Hepatocyte (in vitro differentiated cells): ENCODE measurements at regions not wholly inside any gene's neighbourhood (a gene's known extent, or its start where the extent isn't known, plus 50 kb on each side); places are given as distances from the start of the nearest gene placed in this dataset.

ENCODE experiments used
- DNase-seq: peaks from one replicate; pipeline ENCODE4 v3.0.0-alpha.2; 2016; ENCODE audit warnings: low spot score
- H2AFZ ChIP-seq: fragments of 200-600 bp; sonication (generic); 2 replicates; pipeline ENCODE4 v1.6.0; 2016; ENCODE audit warnings: antibody characterized with exemption, mild to moderate bottlenecking
- H3K27ac ChIP-seq: fragments of 200-600 bp; sonication (generic); 2 replicates; pipeline ENCODE4 v1.5.1; 2016; ENCODE audit warnings: mild to moderate bottlenecking
- H3K27me3 ChIP-seq: fragments of 200-600 bp; sonication (generic); 2 replicates; pipeline ENCODE4 v1.6.1; 2016
- H3K36me3 ChIP-seq: fragments of 200-600 bp; sonication (generic); replicated peaks from 2 replicates; pipeline ENCODE4 v1.5.1; 2016; ENCODE audit warnings: low read depth; ENCODE audit not compliant: insufficient read depth
- H3K4me1 ChIP-seq: fragments of 200-600 bp; sonication (generic); 2 replicates; pipeline ENCODE4 v1.5.1; 2016; ENCODE audit warnings: mild to moderate bottlenecking, moderate library complexity; ENCODE audit not compliant: insufficient read depth
- H3K4me2 ChIP-seq: fragments of 200-600 bp; sonication (generic); 2 replicates; pipeline ENCODE4 v1.6.0; 2016
- H3K4me3 ChIP-seq: fragments of 200-600 bp; sonication (generic); 2 replicates; pipeline ENCODE4 v1.5.1; 2016; ENCODE audit warnings: mild to moderate bottlenecking
- H3K79me2 ChIP-seq: fragments of 200-600 bp; sonication (generic); 2 replicates; pipeline ENCODE4 v1.6.0; 2017; ENCODE audit warnings: mild to moderate bottlenecking
- H3K9me2 ChIP-seq: fragments of 200-600 bp; sonication (generic); replicated peaks from 2 replicates; pipeline ENCODE4 v1.6.0; 2017; ENCODE audit warnings: mild to moderate bottlenecking; ENCODE audit not compliant: insufficient read depth
- H3K9me3 ChIP-seq: fragments of 200-600 bp; sonication (generic); 2 replicates; pipeline ENCODE4 v1.5.1; 2016; ENCODE audit warnings: low read depth, mild to moderate bottlenecking
- H4K20me1 ChIP-seq: fragments of 200-600 bp; sonication (generic); 2 replicates; pipeline ENCODE4 v1.6.0; 2016; ENCODE audit warnings: mild to moderate bottlenecking; ENCODE audit not compliant: insufficient read depth, poor library complexity, severe bottlenecking
- EZH2 ChIP-seq: fragments of 200-600 bp; sonication (generic); IDR thresholded peaks from 2 replicates; pipeline ENCODE4 v1.6.1; 2016; ENCODE audit warnings: antibody characterized with exemption, mild to moderate bottlenecking, borderline replicate concordance
- EZH2phosphoT487 ChIP-seq: fragments of 200-600 bp; sonication (generic); IDR thresholded peaks from one replicate; pipeline ENCODE4 v1.6.1; 2018; ENCODE audit warnings: antibody characterized with exemption, mild to moderate bottlenecking, low read depth, moderate library complexity; ENCODE audit not compliant: unreplicated experiment, severe bottlenecking
- WGBS: methylation state at CpG from one replicate; pipeline ENCODE4 v1.1.6; 2016; ENCODE audit warnings: low lambda C conversion rate; ENCODE audit errors: missing lambda C conversion rate; 5-methylcytosine and 5-hydroxymethylcytosine counted together
- TF ChIP-seq, protein P1 (sequence below): fragments of 200-600 bp; sonication (generic); IDR thresholded peaks from 2 replicates; pipeline ENCODE4 v1.5.1; 2016; ENCODE audit warnings: antibody characterized with exemption, mild to moderate bottlenecking; ENCODE audit not compliant: poor library complexity

DNA sequence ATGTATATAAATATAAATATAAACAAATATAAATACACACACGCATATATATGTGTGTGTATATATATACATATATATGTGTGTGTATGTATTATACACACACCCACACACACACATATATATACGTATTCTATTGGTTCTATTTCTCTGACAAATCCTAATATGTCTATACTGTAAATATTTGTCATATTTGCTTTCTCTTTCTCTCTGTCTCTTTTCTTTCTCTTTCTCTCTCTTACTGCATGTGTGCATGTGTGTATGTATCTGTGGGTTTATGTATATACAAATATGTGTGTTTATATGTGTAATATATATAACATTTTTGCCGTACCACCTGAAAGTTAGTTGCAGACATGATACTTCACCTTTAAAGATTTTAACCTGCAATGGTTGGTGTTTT is 174.2 kb upstream of the PLEKHG7 start:
- no peaks in the 10 kb centered on the region for H3K9me3 ChIP-seq
- H4K20me1 ChIP-seq = no peaks in the 10 kb centered on the region
- H3K27ac ChIP-seq = no peak overlapping the region
- H3K9me2 ChIP-seq = no peaks in the 10 kb centered on the region
- TF ChIP-seq, protein P1, sequence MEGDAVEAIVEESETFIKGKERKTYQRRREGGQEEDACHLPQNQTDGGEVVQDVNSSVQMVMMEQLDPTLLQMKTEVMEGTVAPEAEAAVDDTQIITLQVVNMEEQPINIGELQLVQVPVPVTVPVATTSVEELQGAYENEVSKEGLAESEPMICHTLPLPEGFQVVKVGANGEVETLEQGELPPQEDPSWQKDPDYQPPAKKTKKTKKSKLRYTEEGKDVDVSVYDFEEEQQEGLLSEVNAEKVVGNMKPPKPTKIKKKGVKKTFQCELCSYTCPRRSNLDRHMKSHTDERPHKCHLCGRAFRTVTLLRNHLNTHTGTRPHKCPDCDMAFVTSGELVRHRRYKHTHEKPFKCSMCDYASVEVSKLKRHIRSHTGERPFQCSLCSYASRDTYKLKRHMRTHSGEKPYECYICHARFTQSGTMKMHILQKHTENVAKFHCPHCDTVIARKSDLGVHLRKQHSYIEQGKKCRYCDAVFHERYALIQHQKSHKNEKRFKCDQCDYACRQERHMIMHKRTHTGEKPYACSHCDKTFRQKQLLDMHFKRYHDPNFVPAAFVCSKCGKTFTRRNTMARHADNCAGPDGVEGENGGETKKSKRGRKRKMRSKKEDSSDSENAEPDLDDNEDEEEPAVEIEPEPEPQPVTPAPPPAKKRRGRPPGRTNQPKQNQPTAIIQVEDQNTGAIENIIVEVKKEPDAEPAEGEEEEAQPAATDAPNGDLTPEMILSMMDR = no peak
- TF ChIP-seq EZH2 = no peak
- no peak for TF ChIP-seq EZH2phosphoT487
- H2AFZ ChIP-seq = no peak overlapping the region
- 100% methylated on average over 3 of the region's 3 CpGs for WGBS
- no peaks in the 10 kb centered on the region for H3K27me3 ChIP-seq
- H3K79me2 ChIP-seq = no peaks in the 10 kb centered on the region
- no peaks in the 10 kb centered on the region for H3K36me3 ChIP-seq
- no peak overlapping the region for H3K4me3 ChIP-seq
- H3K4me2 ChIP-seq = no peak overlapping the region
- no peak for DNase-seq
- no peaks in the 10 kb centered on the region for H3K4me1 ChIP-seq

DNA sequence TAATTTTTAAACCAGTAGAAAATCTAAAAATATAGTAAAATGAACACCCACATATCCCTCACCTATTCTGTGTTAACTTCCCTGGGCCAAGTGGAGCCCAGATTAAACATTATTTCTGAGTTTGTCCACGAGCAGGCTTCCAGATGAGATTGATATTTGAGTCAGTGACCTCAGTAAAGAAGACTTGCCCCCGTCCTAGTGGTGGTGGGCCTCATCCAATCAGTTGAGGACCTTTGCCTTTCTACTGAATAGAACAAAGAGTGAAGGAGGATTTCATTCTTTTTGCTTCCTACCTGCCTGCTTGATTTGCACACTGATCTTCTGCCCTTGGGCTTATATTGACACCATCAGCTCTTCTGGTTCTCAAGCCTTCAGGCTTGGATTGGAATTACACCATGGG is 174.7 kb upstream of the PLEKHG7 start:
- Histone ChIP-seq H3K79me2 (no peaks in the 10 kb centered on the region), H3K4me2 (no peak overlapping the region), H3K4me1 (no peaks in the 10 kb centered on the region), H3K4me3 (no peak overlapping the region), H2AFZ (no peak overlapping the region), H3K27me3 (no peaks in the 10 kb centered on the region), H4K20me1 (no peaks in the 10 kb centered on the region), H3K27ac (no peak overlapping the region), H3K36me3 (no peaks in the 10 kb centered on the region), H3K9me2 (no peaks in the 10 kb centered on the region), H3K9me3 (no peaks in the 10 kb centered on the region)
- TF ChIP-seq EZH2 (no peak), EZH2phosphoT487 (no peak)
- TF ChIP-seq, protein P1 = no peak
- 91% methylated on average over 2 of the region's 2 CpGs for WGBS
- DNase-seq = no peak

DNA sequence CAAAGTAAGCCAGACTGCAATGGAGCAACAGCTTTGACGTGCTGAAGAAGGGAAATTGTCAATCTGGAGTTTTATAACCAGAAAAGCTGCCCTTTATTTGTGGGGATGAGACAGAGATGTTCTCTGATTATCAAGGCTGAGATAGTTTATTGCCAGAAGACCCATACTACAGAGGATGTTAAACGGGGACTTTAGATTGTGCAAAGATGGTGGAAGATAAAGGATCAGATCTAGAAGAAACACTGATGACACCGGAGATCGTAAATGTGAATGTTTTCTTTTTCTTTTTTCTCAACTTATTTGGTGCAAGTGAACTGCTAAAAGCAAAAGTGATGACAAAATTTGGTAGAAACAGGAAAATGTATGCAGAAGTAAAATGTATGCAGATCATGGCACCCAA is 178.3 kb upstream of the PLEKHG7 start:
- Histone ChIP-seq H3K79me2 (no peaks in the 10 kb centered on the region), H3K27me3 (no peaks in the 10 kb centered on the region), H3K4me1 (no peaks in the 10 kb centered on the region), H3K9me2 (no peaks in the 10 kb centered on the region), H3K27ac (no peak overlapping the region), H4K20me1 (no peaks in the 10 kb centered on the region), H3K36me3 (no peaks in the 10 kb centered on the region), H2AFZ (no peak overlapping the region), H3K4me2 (no peak overlapping the region), H3K9me3 (no peaks in the 10 kb centered on the region), H3K4me3 (no peak overlapping the region)
- DNase-seq = no peak
- no peak for TF ChIP-seq EZH2
- TF ChIP-seq, protein P1 = no peak
- no peak for TF ChIP-seq EZH2phosphoT487
- 77% methylated on average over 4 of the region's 4 CpGs for WGBS

DNA sequence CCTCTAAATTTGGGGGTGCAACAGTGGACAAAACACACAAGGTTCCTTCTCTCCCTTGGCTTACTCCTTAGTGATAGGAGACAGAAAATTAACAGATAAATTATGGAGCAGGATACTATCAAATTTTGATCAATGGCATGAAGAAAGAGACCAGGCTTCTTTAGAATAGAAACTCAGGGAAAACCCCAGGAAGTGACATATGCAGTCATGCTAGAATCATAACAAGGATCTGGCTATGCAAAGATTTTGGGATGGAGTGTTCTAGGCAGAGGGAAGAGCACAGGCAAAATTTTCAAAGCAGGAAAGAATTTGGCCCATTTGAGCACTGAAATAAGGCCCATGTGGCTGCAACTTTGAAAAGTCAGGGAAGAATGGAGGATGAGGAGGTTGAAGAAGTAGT is 182.3 kb upstream of the PLEKHG7 start:
- H3K4me2 ChIP-seq = no peak overlapping the region
- no peak for TF ChIP-seq EZH2
- TF ChIP-seq, protein P1 = no peak
- no peak for TF ChIP-seq EZH2phosphoT487

More for the DNA sequence above, 182.3 kb upstream of the PLEKHG7 start:
- Histone ChIP-seq H3K4me3 (no peak overlapping the region), H4K20me1 (no peaks in the 10 kb centered on the region), H3K36me3 (no peaks in the 10 kb centered on the region), H3K27ac (no peak overlapping the region), H3K27me3 (no peaks in the 10 kb centered on the region), H3K4me1 (peaks cover 7% of the 10 kb centered on the region), H3K79me2 (no peaks in the 10 kb centered on the region), H3K9me3 (no peaks in the 10 kb centered on the region), H2AFZ (no peak overlapping the region), H3K9me2 (no peaks in the 10 kb centered on the region)
- no peak for DNase-seq
